ENCODE measurements at regions not wholly inside any gene's neighbourhood (a gene's known extent, or its start where the extent isn't known, plus 50 kb on each side); places are given as distances from the start of the nearest gene placed in this dataset.

- peaks cover 0 to under 1% of the 10 kb centered on the region in 2 experiments for H3K27me3 ChIP-seq (ENCODE audit: control insufficient read depth in 1 of 2, insufficient read depth in 2 of 2, low read length in 2 of 2)
- H3K36me3 ChIP-seq (ENCODE audit: insufficient read depth, low read length): no peaks in the 10 kb centered on the region
- DNase-seq: no peak
- H3K27ac ChIP-seq (ENCODE audit: low read depth in 1 of 2, low read length in 2 of 2): no peak overlapping the region
- Mint-ChIP-seq H3K4me3 (no peak overlapping the region), H3K4me1 (ENCODE audit: low read depth) (no peaks in the 10 kb centered on the region), H3K36me3 (ENCODE audit: low read depth) (no peaks in the 10 kb centered on the region), H3K27me3 (peaks cover 27% of the 10 kb centered on the region), H3K9me3 (no peaks in the 10 kb centered on the region), H3K27ac (no peak overlapping the region)
- ChIA-PET POLR2A (no interaction called here), CTCF (no interaction called here)
- intact Hi-C loops (cut with DNase I, micrococcal nuclease): no loop called here
- no peak for TF ChIP-seq CTCF (IDR thresholded peaks at IDR 0.05)
- no peaks in the 10 kb centered on the region for H3K4me1 ChIP-seq (ENCODE audit: insufficient read depth, low read length)
- no peak overlapping the region for H3K4me3 ChIP-seq (ENCODE audit: low read length)
- no peak for ATAC-seq (ENCODE audit: poor library complexity)
- no peaks in the 10 kb centered on the region for H3K9me3 ChIP-seq (ENCODE audit: control insufficient read depth in 1 of 2, insufficient read depth in 1 of 2, low read length in 2 of 2)
Observed at GRCh38 chr5:66338828-66339227, 194.7 kb downstream of the SREK1 start.

GRCh38 chr5:66339896-66340295 lies 195.8 kb downstream of the SREK1 start:
- CTCF ChIA-PET: no interaction called here
- ATAC-seq (ENCODE audit: poor library complexity): no peak
- H3K9me3 Mint-ChIP-seq: no peaks in the 10 kb centered on the region

GRCh38 chr5:66340786-66341185 lies 196.7 kb downstream of the SREK1 start:
- TF ChIP-seq CTCF (IDR thresholded peaks at IDR 0.05): no peak
- Histone ChIP-seq H3K9me3 (ENCODE audit: control insufficient read depth in 1 of 2, insufficient read depth in 1 of 2, low read length in 2 of 2) (no peaks in the 10 kb centered on the region), H3K4me1 (ENCODE audit: insufficient read depth, low read length) (no peaks in the 10 kb centered on the region), H3K27ac (ENCODE audit: low read depth in 1 of 2, low read length in 2 of 2) (no peak overlapping the region), H3K27me3 (ENCODE audit: control insufficient read depth in 1 of 2, insufficient read depth in 2 of 2, low read length in 2 of 2) (no peaks in the 10 kb centered on the region), H3K4me3 (ENCODE audit: low read length) (no peak overlapping the region), H3K36me3 (ENCODE audit: insufficient read depth, low read length) (no peaks in the 10 kb centered on the region)
- intact Hi-C loops (cut with DNase I, micrococcal nuclease): no loop called here
- ChIA-PET POLR2A (no interaction called here), CTCF (no interaction called here)
- Mint-ChIP-seq H3K4me3 (no peak overlapping the region), H3K4me1 (ENCODE audit: low read depth) (no peaks in the 10 kb centered on the region), H3K27me3 (peaks cover 19% of the 10 kb centered on the region), H3K36me3 (ENCODE audit: low read depth) (no peaks in the 10 kb centered on the region), H3K9me3 (no peaks in the 10 kb centered on the region), H3K27ac (no peak overlapping the region)
- DNase-seq: no peak
- no peak for ATAC-seq (ENCODE audit: poor library complexity)

More at GRCh38 chr5:66339896-66340295, 195.8 kb downstream of the SREK1 start:
- Histone ChIP-seq H3K9me3 (ENCODE audit: control insufficient read depth in 1 of 2, insufficient read depth in 1 of 2, low read length in 2 of 2) (no peaks in the 10 kb centered on the region), H3K4me1 (ENCODE audit: insufficient read depth, low read length) (no peaks in the 10 kb centered on the region), H3K36me3 (ENCODE audit: insufficient read depth, low read length) (no peaks in the 10 kb centered on the region), H3K27ac (ENCODE audit: low read depth in 1 of 2, low read length in 2 of 2) (no peak overlapping the region), H3K27me3 (ENCODE audit: control insufficient read depth in 1 of 2, insufficient read depth in 2 of 2, low read length in 2 of 2) (no peaks in the 10 kb centered on the region), H3K4me3 (ENCODE audit: low read length) (no peak overlapping the region)
- no peak for DNase-seq
- POLR2A ChIA-PET: no interaction called here
- Mint-ChIP-seq H3K36me3 (ENCODE audit: low read depth) (no peaks in the 10 kb centered on the region), H3K27ac (no peak overlapping the region), H3K27me3 (peaks cover 22% of the 10 kb centered on the region), H3K4me1 (ENCODE audit: low read depth) (no peaks in the 10 kb centered on the region), H3K4me3 (no peak overlapping the region)
- no peak for TF ChIP-seq CTCF (IDR thresholded peaks at IDR 0.05)
- intact Hi-C loops (cut with DNase I, micrococcal nuclease): no loop called here
